ENCODE measurements at regions not wholly inside any gene's neighbourhood (a gene's known extent, or its start where the extent isn't known, plus 50 kb on each side); places are given as distances from the start of the nearest gene placed in this dataset.

DNA sequence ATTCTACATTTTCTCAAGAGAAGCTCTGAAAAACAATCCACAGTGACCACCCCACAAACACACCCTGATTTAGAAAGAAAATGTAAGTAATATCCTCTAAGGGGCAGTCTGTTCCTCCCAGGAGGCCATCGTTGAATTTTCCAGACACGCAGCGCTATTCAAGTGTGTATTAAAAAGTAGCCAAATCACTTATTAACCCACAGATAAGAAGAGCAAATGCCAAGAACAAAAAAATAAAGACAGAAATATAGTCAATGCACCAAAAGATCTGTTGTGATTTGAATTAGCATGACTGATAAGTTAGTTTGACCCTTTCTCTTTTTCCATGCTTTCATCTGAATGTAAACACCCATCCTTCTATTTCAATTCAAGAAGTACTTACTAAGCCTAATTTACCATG, 622.8 kb upstream of the ZNF385D start:
- TF ChIP-seq, protein P1, sequence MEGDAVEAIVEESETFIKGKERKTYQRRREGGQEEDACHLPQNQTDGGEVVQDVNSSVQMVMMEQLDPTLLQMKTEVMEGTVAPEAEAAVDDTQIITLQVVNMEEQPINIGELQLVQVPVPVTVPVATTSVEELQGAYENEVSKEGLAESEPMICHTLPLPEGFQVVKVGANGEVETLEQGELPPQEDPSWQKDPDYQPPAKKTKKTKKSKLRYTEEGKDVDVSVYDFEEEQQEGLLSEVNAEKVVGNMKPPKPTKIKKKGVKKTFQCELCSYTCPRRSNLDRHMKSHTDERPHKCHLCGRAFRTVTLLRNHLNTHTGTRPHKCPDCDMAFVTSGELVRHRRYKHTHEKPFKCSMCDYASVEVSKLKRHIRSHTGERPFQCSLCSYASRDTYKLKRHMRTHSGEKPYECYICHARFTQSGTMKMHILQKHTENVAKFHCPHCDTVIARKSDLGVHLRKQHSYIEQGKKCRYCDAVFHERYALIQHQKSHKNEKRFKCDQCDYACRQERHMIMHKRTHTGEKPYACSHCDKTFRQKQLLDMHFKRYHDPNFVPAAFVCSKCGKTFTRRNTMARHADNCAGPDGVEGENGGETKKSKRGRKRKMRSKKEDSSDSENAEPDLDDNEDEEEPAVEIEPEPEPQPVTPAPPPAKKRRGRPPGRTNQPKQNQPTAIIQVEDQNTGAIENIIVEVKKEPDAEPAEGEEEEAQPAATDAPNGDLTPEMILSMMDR (IDR thresholded peaks at IDR 0.05), result no peak
- TF ChIP-seq POLR2A (IDR thresholded peaks at IDR 0.05), result no peak
